Brain microvascular endothelial cell (primary cell): ENCODE measurements at regions not wholly inside any gene's neighbourhood (a gene's known extent, or its start where the extent isn't known, plus 50 kb on each side); places are given as distances from the start of the nearest gene placed in this dataset.

Experiments
- DNase-seq: peaks from one replicate; pipeline ENCODE4 v3.0.0-alpha.2; 2020
- H3K27ac ChIP-seq: fragments of 250-450 bp; sonication (Bioruptor Pico); 2 replicates; pipeline ENCODE4 v1.5.1; 2020; ENCODE audit warnings: mild to moderate bottlenecking, moderate library complexity
- H3K27me3 ChIP-seq: fragments of 250-450 bp; sonication (Bioruptor Pico); replicated peaks from 2 replicates; pipeline ENCODE4 v1.5.1; 2020; ENCODE audit warnings: mild to moderate bottlenecking
- H3K36me3 ChIP-seq: fragments of 250-450 bp; sonication (Bioruptor Pico); replicated peaks from 2 replicates; pipeline ENCODE4 v1.5.1; 2020; ENCODE audit warnings: mild to moderate bottlenecking
- H3K4me3 ChIP-seq: 2 replicates; pipeline ENCODE4 v1.5.1; 2011; ENCODE audit warnings: low read depth, mild to moderate bottlenecking, control low read depth, low read length, moderate library complexity
- in situ Hi-C: cut with HindIII; loops from 2 replicates; pipeline ENCODE4 v1.10.0; 2017; ENCODE audit warnings: low sequenced_read_pairs, low pct_ligation_motif_present
- TF ChIP-seq, protein P1 (sequence below): IDR thresholded peaks from 2 replicates; pipeline ENCODE4 v1.5.1; 2011; ENCODE audit warnings: low read depth, mild to moderate bottlenecking, moderate library complexity, low read length, control low read depth, inconsistent platforms; ENCODE audit errors: missing control alignments

DNA sequence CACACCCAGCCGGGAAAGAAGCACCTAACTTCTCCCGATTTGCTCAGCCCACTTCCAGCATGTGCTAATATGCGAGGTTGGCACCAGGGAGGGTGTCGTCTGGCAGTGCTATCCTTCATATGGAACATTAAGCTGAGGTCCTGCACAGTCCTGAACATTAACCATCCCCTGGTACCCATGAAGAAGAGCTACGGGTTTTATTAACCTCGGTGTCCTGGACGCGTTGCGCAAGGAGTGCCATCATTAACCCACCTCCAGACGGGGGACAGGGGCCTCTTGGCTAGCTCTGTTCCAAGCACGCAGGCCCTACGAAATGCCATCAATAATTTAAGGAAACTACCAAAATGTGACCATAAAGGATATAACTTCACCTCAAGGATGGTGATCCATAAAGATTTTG, 193.5 kb downstream of the MAF start:
- Histone ChIP-seq H3K27me3 (no peaks in the 10 kb centered on the region), H3K36me3 (no peaks in the 10 kb centered on the region), H3K27ac (no peak overlapping the region), H3K4me3 (no peak overlapping the region)
- in situ Hi-C loops, result no loop called here
- TF ChIP-seq, protein P1, sequence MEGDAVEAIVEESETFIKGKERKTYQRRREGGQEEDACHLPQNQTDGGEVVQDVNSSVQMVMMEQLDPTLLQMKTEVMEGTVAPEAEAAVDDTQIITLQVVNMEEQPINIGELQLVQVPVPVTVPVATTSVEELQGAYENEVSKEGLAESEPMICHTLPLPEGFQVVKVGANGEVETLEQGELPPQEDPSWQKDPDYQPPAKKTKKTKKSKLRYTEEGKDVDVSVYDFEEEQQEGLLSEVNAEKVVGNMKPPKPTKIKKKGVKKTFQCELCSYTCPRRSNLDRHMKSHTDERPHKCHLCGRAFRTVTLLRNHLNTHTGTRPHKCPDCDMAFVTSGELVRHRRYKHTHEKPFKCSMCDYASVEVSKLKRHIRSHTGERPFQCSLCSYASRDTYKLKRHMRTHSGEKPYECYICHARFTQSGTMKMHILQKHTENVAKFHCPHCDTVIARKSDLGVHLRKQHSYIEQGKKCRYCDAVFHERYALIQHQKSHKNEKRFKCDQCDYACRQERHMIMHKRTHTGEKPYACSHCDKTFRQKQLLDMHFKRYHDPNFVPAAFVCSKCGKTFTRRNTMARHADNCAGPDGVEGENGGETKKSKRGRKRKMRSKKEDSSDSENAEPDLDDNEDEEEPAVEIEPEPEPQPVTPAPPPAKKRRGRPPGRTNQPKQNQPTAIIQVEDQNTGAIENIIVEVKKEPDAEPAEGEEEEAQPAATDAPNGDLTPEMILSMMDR, result no peak
- no peak for DNase-seq

DNA sequence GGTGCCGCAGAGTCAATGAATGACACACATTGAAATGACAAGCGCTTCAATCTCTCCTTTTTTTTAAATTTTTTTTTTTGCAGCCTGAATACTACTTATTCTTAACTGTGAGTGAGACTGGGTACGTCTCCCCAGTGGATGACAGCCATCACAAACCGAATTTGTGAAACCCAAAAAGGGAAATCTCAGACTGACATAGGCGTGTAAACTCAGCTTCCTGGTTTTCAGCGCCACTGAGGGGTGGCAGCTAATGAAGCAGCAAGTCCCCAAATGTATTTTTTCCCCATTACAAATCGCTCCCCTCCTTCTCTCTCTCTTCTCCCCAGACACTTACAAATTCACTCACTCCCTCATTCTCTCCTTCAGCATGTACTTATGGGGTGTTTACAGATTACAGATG, 196.0 kb downstream of the MAF start:
- in situ Hi-C loops, result no loop called here
- H3K4me3 ChIP-seq, result no peak overlapping the region
- no peaks in the 10 kb centered on the region for H3K27me3 ChIP-seq
- no peak overlapping the region for H3K27ac ChIP-seq
- TF ChIP-seq, protein P1, result no peak
- DNase-seq, result no peak
- H3K36me3 ChIP-seq, result no peaks in the 10 kb centered on the region

DNA sequence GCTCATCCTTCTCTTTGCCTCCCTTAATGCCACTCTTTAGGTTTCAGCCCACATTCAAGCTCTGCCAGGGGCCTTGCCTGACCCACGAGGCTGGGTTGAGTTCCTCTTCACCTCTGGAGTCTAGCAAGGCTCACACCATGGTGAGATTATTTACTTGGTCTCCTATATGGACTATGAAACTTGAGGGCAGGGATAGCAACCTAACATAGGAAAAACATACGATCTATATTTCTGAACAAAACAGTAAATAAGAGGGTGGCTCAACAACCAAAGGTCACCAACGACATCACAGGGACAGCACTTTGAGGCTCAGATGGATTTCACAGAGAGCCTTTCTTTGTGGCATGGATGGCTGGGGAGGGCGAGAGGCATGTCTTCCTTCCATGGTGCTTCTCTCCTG, 197.0 kb downstream of the MAF start:
- in situ Hi-C loops, result no loop called here
- H3K27me3 ChIP-seq, result no peaks in the 10 kb centered on the region
- H3K36me3 ChIP-seq, result no peaks in the 10 kb centered on the region
- H3K4me3 ChIP-seq, result no peak overlapping the region
- TF ChIP-seq, protein P1, result no peak
- no peak for DNase-seq
- H3K27ac ChIP-seq, result no peak overlapping the region

DNA sequence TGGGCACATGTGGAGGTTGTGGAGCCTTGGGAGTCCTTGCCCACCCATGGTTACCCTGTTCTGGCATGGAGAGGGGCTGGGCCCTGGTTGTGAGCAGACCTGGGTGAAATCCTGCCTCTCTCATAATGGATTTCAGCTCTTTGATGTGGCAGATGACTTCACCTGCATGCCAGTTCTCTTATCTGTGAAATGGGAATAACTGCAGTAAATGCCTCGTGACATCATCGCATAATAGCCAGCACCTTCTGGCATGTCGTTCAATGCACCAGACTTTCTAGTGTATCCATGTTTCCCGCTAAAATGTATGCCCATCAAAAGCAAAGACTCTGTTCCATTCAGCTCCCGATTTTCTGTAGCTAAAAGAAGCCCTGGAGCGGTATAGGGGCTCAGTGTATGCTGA, 197.6 kb downstream of the MAF start:
- no peak for DNase-seq
- TF ChIP-seq, protein P1, result no peak
- Histone ChIP-seq H3K36me3 (no peaks in the 10 kb centered on the region), H3K4me3 (no peak overlapping the region), H3K27me3 (no peaks in the 10 kb centered on the region), H3K27ac (no peak overlapping the region)
- in situ Hi-C loops, result no loop called here

DNA sequence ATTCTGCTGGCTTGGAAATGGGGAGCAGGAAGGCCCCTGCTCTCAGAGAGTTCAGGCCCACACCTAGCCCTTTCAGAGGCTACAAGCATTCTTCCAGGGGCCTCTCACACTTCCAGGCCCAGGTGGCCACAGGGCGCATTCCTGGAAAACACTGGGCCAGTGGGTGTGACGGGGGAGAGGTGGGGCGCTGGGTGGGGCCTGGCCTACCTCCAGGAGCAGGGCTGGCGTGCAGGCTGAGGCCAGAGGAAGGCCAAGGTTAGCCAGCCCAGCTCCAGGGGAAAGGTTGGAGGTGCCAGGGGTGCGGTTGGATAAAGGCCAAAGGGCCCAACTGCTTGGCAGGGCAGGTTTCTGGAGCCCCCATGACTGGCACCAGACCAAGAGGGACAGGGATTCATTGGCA, 198.2 kb downstream of the MAF start:
- TF ChIP-seq, protein P1, result no peak
- DNase-seq, result no peak
- in situ Hi-C loops, result no loop called here
- Histone ChIP-seq H3K4me3 (no peak overlapping the region), H3K36me3 (no peaks in the 10 kb centered on the region), H3K27me3 (no peaks in the 10 kb centered on the region), H3K27ac (no peak overlapping the region)

DNA sequence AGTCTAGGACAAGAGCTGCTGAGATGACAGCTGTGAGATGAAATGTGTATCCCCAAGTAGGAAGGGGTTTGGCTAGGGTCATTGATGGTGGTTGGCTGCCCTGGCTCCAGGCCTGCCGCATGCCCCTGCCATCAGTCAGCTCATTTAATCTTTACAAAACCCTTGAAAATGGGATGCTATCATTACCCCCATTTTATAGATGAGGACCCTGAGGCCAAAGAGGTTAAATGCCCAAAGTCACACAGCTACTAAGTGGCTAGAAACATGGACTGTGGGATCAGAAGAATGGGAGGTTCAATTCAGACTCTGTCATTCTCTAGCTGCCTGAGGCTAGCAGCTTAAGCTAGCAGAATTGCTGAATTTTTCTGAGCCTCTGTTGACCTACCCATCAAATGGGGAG, 198.8 kb downstream of the MAF start:
- Histone ChIP-seq H3K36me3 (no peaks in the 10 kb centered on the region), H3K4me3 (no peak overlapping the region), H3K27me3 (no peaks in the 10 kb centered on the region), H3K27ac (no peak overlapping the region)
- TF ChIP-seq, protein P1, result no peak
- in situ Hi-C loops, result no loop called here
- no peak for DNase-seq
